NCI-H146 (cell line): ENCODE measurements at regions not wholly inside any gene's neighbourhood (a gene's known extent, or its start where the extent isn't known, plus 50 kb on each side); places are given as distances from the start of the nearest gene placed in this dataset.
A peak's percentile ranks its signal among the peaks of the same experiment; 100 is the strongest.

Experiments used
- DNase-seq: peaks from one replicate; lab custom pipeline; 2025; lab: John Stamatoyannopoulos, UW

- no peak for DNase-seq
Measured at GRCh38 chr12:111040690-111041089, 120.3 kb upstream of the MYL2 start.

GRCh38 chr12:111038941-111039340 lies 118.6 kb upstream of the MYL2 start:
- DNase-seq = no peak

GRCh38 chr12:111038077-111038476 lies 117.7 kb upstream of the MYL2 start:
- DNase-seq = no peak

- no peak for DNase-seq
Measured at GRCh38 chr12:111037047-111037446, 116.7 kb upstream of the MYL2 start.

- DNase-seq = no peak
Measured at GRCh38 chr12:111035578-111036301, 115.4 kb upstream of the MYL2 start.

- DNase-seq = no peak
Measured at GRCh38 chr12:111034886-111035577, 114.7 kb upstream of the MYL2 start.

- DNase-seq = no peak
Measured at GRCh38 chr12:111034083-111034885, 113.9 kb upstream of the MYL2 start, which contains the start of gene CUX2. TSS of gene CUX2 (plus strand) at chr12:111034165.

GRCh38 chr12:111033281-111034082 lies 113.1 kb upstream of the MYL2 start:
- no peak for DNase-seq

GRCh38 chr12:111032591-111032919 lies 112.2 kb upstream of the MYL2 start:
- DNase-seq = no peak

- DNase-seq = no peak
Measured at GRCh38 chr12:111031916-111032590, 111.7 kb upstream of the MYL2 start.

GRCh38 chr12:111030800-111031199 lies 110.4 kb upstream of the MYL2 start:
- no peak for DNase-seq

GRCh38 chr12:111029732-111030131 lies 109.4 kb upstream of the MYL2 start:
- DNase-seq = no peak

GRCh38 chr12:111029305-111029704 lies 108.9 kb upstream of the MYL2 start:
- DNase-seq = no peak

- DNase-seq = no peak
Measured at GRCh38 chr12:111028830-111029229, 108.5 kb upstream of the MYL2 start.

- DNase-seq = no peak
Measured at GRCh38 chr12:111027431-111027830, 107.1 kb upstream of the MYL2 start.

- DNase-seq = no peak
Measured at GRCh38 chr12:111025792-111026430, 105.5 kb upstream of the MYL2 start.

- no peak for DNase-seq
Measured at GRCh38 chr12:111025301-111025700, 104.9 kb upstream of the MYL2 start.

GRCh38 chr12:111024205-111024801 lies 103.9 kb upstream of the MYL2 start:
- DNase-seq = peak; percentile 4

GRCh38 chr12:111022386-111022785 lies 102.0 kb upstream of the MYL2 start:
- no peak for DNase-seq

GRCh38 chr12:111014547-111014946 lies 94.2 kb upstream of the MYL2 start:
- DNase-seq = no peak

GRCh38 chr12:111012918-111013317 lies 92.5 kb upstream of the MYL2 start:
- no peak for DNase-seq
